Central memory CD8-positive, alpha-beta T cell (primary cell): ENCODE measurements at regions not wholly inside any gene's neighbourhood (a gene's known extent, or its start where the extent isn't known, plus 50 kb on each side); places are given as distances from the start of the nearest gene placed in this dataset.

Source experiments
- ATAC-seq: fragments of 150-1000 bp; cut with Tn5 transposase; replicated peaks from 2 replicates; pipeline ENCODE4 v1.10.0; 2022; ENCODE audit warnings: mild to moderate bottlenecking, moderate FRiP score, moderate number of reproducible peaks; ENCODE audit not compliant: poor library complexity, severe bottlenecking; ENCODE audit errors: extremely low read depth
- DNase-seq, 2 donors: peaks; one replicate each; pipeline ENCODE4 v3.0.0; 2021; ENCODE audit warnings: low spot score in 2 of 2
- H3K27ac Mint-ChIP-seq: one replicate; pipeline ENCODE4 v1.8.0; 2022; ENCODE audit warnings: low read depth, mild to moderate bottlenecking, moderate library complexity, mixed read lengths
- H3K27me3 Mint-ChIP-seq: one replicate; pipeline ENCODE4 v1.8.0; 2022; ENCODE audit warnings: mixed read lengths
- H3K36me3 Mint-ChIP-seq: one replicate; pipeline ENCODE4 v1.8.0; 2022; ENCODE audit warnings: mild to moderate bottlenecking, moderate library complexity, mixed read lengths; ENCODE audit not compliant: insufficient read depth
- H3K4me1 Mint-ChIP-seq: one replicate; pipeline ENCODE4 v1.8.0; 2022; ENCODE audit warnings: mixed read lengths
- H3K4me3 Mint-ChIP-seq: one replicate; pipeline ENCODE4 v1.8.0; 2022; ENCODE audit warnings: mild to moderate bottlenecking, moderate library complexity, mixed read lengths
- H3K9me3 Mint-ChIP-seq: one replicate; pipeline ENCODE4 v1.8.0; 2022; ENCODE audit warnings: mixed read lengths

DNA sequence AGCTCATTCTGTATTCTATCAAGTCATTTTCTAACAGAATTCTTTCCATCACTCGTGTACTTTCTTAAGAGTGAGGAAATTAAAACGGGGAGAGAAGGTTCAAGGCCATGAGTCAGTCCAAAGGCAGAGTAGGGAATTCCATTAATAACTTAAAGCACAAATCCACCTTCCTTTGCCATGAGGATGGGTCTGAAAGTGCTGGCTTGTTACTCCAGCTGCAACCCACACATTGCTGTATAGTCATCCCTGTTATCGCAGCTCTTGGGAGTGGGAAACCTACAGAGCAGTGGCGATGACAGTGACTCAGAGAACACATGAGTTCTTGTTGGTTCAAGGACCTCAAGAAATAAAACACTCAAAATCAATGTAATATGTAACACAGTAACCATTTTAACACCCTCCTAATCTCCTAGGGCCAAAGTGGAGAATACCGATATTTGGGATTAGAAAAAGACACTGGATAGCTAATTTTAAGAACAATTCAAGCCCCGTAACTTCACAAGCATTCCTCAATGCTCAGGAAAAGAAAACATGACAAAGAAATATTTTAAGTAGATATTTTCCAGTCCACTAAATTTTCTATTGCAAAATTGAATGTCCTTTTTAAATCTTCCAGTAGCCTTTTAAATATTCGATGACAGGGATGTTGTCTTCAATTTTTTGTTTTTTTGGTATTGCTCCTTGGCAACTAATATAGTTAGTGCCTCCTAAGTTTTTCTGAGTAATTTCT, 179.9 kb upstream of the THBS1 start:
- DNase-seq (no peak), ATAC-seq (no peak)
- H3K27me3 Mint-ChIP-seq, result peaks cover 36% of the 10 kb centered on the region
- no peak overlapping the region for H3K4me3 Mint-ChIP-seq
- no peaks in the 10 kb centered on the region for H3K9me3 Mint-ChIP-seq
- H3K4me1 Mint-ChIP-seq, result no peaks in the 10 kb centered on the region
- H3K27ac Mint-ChIP-seq, result no peak overlapping the region
- no peaks in the 10 kb centered on the region for H3K36me3 Mint-ChIP-seq

DNA sequence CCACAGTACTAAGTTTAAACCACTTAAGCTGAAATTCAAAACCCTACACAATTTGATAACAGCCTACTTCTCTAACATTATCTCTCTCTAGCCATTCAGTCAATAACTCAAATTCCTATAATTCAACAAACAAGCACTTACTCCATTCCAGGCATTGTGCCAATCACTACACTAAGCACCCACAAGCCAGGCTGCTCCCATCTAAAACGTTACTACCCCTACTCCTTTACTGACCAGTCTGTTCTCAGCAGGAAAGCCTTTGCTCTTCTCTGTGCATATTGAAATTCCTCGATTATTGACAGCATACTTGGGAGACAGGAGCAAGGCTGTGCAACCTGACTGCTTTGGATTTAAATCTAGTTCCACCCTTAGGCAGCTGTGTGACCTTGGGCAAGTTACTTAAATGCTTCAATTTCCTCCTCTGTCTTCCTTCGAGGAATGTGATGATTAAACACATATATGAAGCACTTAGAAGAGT, 177.2 kb upstream of the THBS1 start:
- Mint-ChIP-seq H3K4me1 (no peaks in the 10 kb centered on the region), H3K36me3 (no peaks in the 10 kb centered on the region), H3K27ac (no peak overlapping the region), H3K9me3 (no peaks in the 10 kb centered on the region), H3K27me3 (peaks cover 46% of the 10 kb centered on the region), H3K4me3 (no peak overlapping the region)
- ATAC-seq (no peak), DNase-seq (no peak)

DNA sequence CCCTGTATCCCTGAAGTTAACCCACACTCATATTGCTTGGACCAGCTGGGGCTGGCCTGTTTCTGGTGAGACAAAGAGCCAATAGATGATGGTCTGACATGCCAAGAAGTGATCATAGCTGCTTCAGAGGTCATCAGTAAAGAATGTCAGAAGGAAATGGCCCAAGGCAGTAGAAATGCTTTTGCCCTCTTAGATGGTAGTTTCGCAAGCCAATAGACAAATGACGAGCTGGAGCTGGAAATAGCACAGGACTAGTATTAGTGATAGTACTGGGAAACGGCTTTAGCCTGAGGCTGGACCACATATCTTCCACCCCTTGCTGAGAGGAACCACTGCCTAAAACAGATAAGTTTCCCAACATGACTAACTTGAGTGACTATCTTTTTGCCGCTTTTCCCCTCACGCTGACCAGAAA, 176.1 kb upstream of the THBS1 start:
- no peak for ATAC-seq
- Mint-ChIP-seq H3K4me1 (no peaks in the 10 kb centered on the region), H3K4me3 (no peak overlapping the region), H3K9me3 (no peaks in the 10 kb centered on the region), H3K27ac (no peak overlapping the region), H3K27me3 (peaks cover 46% of the 10 kb centered on the region), H3K36me3 (no peaks in the 10 kb centered on the region)
- DNase-seq, result no peak

DNA sequence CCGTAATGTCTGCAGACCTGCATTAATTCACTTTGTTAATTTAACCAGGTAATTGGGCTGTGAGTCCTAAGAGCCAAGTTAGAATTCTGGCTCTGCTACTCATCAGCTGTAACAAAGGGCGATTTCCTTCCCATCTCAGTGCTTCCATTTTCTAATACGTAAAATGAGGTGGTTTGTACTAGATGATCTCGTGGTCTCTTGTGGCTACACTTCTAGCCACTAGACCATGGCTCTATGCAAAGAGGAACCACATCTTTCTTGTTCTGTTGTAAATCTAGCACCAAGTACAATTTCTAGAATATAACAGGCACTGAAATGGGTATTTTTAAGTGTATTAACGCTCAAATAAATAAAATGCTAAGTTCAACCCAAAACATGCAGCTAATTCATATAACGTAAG, 174.4 kb upstream of the THBS1 start:
- Mint-ChIP-seq H3K4me3 (no peak overlapping the region), H3K27ac (no peak overlapping the region), H3K4me1 (peaks cover 7% of the 10 kb centered on the region), H3K36me3 (no peaks in the 10 kb centered on the region), H3K27me3 (peaks cover 59% of the 10 kb centered on the region), H3K9me3 (no peaks in the 10 kb centered on the region)
- no peak for ATAC-seq
- no peak for DNase-seq

DNA sequence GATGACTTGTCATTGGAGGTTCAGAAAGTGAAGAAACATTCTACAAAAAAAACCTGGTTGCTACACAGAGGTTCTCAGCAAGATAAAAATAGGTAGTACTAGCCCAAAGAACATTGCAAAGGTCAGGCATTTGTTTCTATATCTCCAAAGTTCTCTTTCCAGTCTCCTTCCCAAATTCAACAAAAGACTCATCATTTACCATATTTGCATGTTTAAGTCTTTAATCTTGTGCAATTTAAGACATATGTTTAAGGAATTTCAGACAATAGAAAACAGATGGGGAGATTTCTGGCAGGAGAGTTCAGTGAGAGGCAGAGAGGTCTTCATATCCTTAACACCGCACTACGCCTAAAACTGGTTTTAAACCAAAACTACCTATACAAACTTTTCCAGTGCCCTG, 173.8 kb upstream of the THBS1 start:
- DNase-seq (no peak), ATAC-seq (no peak)
- Mint-ChIP-seq H3K4me1 (peaks cover 14% of the 10 kb centered on the region), H3K27me3 (peaks cover 58% of the 10 kb centered on the region), H3K36me3 (no peaks in the 10 kb centered on the region), H3K9me3 (no peaks in the 10 kb centered on the region), H3K4me3 (no peak overlapping the region), H3K27ac (no peak overlapping the region)

DNA sequence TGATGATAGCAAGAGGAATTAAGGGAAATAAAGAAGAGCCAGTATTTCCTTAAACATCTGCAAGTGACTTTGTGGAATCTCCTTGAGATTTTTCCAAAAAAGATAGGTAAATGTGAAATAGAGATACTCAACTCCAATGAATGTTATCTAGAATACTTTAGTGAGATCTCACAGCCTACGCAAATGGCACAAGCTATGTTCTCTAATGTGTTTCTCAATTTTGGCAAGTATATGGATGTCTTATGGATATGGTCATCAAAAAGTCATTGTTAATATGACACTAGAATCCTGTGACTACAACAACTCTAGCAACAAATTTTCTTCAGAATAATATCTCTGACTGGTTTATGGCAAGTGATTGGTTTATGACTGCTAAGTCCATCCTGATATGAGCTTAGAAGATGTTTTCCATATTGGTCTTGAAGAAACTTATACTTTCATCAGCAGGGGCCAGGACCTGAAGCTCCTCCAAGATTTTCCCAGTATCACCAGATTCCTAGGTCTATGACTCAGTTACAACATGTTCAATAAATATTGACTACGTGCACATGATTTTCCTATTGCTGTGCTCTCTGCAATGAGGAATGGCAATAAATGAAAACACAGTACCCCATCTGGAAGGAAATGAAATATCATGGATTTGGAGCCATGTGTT, 170.9 kb upstream of the THBS1 start:
- H3K27ac Mint-ChIP-seq, result no peak overlapping the region
- ATAC-seq, result no peak

DNA sequence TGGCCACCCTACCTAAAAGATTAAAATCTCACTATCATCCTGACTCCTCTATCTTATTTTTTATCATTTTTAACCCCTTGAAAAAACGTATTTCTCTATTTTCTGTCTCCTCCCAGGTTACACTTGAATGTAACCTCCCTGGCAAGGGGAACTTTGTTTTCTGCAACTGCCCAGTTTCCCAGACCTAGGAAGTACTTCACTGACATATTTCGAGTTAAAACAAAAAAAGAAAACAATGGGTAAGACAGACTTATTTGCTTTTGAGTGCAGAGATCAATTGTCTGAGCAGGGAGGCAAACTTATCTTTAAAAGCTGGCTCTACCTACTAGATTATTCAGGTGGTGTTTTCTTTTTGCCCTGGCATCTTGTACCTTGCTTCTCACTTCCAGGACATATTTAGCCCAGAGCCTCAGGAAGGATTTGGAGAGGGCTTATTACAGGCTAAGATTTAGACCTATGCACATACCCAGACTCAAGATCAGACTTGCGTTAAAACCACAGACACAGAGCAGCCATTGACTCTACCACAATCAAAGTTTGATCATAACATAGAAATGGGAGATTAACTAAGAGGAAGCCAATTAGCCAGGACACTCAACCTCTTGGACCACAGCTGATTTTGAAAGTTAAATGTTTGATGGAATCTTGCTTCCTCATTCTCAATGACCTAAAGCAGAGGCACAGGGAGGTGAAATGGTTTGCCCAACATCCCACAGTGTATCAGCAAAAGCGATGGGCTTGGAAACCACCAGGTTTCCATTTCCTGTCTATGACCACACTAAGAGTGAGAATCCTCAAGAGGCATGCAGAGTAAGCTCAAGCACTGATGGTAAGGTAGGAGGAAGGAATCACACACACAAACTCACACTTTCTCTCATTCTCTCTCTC, 169.5 kb upstream of the THBS1 start:
- no peaks in the 10 kb centered on the region for H3K36me3 Mint-ChIP-seq
- no peak overlapping the region for H3K27ac Mint-ChIP-seq
- no peaks in the 10 kb centered on the region for H3K9me3 Mint-ChIP-seq
- peaks cover 17% of the 10 kb centered on the region for H3K4me1 Mint-ChIP-seq
- H3K27me3 Mint-ChIP-seq, result peaks cover 83% of the 10 kb centered on the region
- no peak overlapping the region for H3K4me3 Mint-ChIP-seq
- no peak for DNase-seq
- peak; percentile 60 for ATAC-seq

More for the DNA sequence above, 170.9 kb upstream of the THBS1 start:
- no peak for DNase-seq
- H3K4me3 Mint-ChIP-seq, result no peak overlapping the region
- H3K36me3 Mint-ChIP-seq, result no peaks in the 10 kb centered on the region
- H3K27me3 Mint-ChIP-seq, result peaks cover 82% of the 10 kb centered on the region
- no peaks in the 10 kb centered on the region for H3K9me3 Mint-ChIP-seq
- H3K4me1 Mint-ChIP-seq, result peaks cover 17% of the 10 kb centered on the region

DNA sequence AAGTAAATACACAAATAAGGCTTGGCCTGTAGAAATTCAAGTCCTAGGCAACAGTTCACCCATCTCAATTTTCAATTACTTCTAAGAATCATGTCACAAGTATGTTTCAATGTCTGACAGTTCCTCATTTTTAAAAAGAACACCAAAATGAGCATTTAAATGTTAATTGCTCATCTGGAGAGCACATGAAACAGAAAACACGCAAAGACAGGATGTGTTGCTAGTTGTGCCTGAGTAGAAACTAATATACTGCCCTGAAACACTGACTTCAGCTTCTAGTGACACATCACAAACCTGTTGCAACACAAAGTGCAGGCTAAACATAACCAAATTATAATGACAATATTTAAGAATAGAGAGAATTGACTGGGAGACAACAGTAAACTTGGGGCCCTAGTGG, 167.3 kb upstream of the THBS1 start:
- no peak overlapping the region for H3K27ac Mint-ChIP-seq
- H3K4me3 Mint-ChIP-seq, result no peak overlapping the region
- no peak for DNase-seq
- peaks cover 17% of the 10 kb centered on the region for H3K4me1 Mint-ChIP-seq
- no peak for ATAC-seq
- peaks cover 82% of the 10 kb centered on the region for H3K27me3 Mint-ChIP-seq
- no peaks in the 10 kb centered on the region for H3K36me3 Mint-ChIP-seq
- H3K9me3 Mint-ChIP-seq, result no peaks in the 10 kb centered on the region

DNA sequence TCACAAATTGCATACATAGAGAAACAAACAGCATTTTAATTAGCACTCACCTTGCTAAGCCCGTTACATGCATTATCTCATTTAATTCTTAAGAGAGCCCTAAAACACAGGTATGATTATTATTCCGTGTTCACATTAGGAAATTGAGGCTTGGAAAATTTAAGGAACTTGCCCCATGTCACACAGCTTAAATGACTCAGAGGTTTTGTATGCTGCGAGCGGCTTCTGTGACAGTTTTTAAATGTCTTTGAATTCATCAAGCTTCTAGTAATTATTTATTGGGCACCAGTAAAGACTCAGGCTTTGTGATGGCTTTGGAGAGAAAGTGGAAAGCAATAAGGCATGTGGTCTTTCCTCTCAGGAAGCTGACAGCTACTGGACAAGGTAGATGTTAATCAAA, 166.7 kb upstream of the THBS1 start:
- H3K27ac Mint-ChIP-seq, result no peak overlapping the region
- H3K27me3 Mint-ChIP-seq, result peaks cover 86% of the 10 kb centered on the region
- no peak overlapping the region for H3K4me3 Mint-ChIP-seq
- H3K9me3 Mint-ChIP-seq, result no peaks in the 10 kb centered on the region
- H3K4me1 Mint-ChIP-seq, result peaks cover 17% of the 10 kb centered on the region
- DNase-seq, result no peak
- no peaks in the 10 kb centered on the region for H3K36me3 Mint-ChIP-seq
- no peak for ATAC-seq

DNA sequence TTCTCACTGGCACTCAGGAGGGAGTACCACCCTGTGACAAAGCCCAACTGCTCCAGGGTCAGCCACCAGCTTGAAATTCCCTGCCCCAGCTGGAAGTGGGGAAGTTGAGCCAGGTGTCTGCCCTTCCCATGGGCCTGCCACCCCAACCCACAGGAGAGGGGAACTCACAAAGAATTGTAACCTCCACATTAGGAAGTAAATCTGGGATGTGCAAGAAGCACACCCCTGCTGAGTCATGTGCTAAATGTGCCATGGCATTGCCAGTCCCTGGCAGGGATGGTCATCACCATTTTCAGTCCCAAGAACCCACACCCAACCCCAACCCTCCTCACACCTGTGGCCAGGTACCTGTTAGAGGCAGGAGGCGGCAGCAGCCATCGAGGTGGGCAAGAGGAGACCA, 165.2 kb upstream of the THBS1 start:
- ATAC-seq, result no peak
- Mint-ChIP-seq H3K9me3 (no peaks in the 10 kb centered on the region), H3K27me3 (peaks cover 90% of the 10 kb centered on the region), H3K27ac (no peak overlapping the region), H3K4me1 (peaks cover 17% of the 10 kb centered on the region), H3K36me3 (no peaks in the 10 kb centered on the region), H3K4me3 (no peak overlapping the region)
- no peak for DNase-seq

DNA sequence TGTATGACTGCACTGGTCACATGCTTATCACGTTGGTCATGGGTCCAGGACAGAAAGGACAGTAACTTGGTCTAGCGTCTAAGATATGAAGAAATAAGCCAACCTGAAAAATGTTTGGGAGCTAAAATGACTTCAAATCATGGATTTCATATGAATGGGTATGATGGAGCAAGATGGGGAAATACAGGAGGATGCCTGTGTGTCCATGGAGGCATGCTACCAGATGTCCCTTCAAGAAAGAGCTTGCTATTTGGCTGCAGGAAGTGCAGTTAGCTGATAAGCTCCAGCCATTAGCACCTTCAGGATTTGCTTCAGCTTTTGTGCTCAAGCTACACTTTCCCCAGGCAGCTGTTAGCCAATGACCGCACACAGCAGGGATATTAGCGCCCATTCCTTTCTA, 164.6 kb upstream of the THBS1 start:
- peaks cover 12% of the 10 kb centered on the region for H3K4me1 Mint-ChIP-seq
- H3K4me3 Mint-ChIP-seq, result no peak overlapping the region
- H3K9me3 Mint-ChIP-seq, result no peaks in the 10 kb centered on the region
- H3K27me3 Mint-ChIP-seq, result peaks cover 85% of the 10 kb centered on the region
- H3K36me3 Mint-ChIP-seq, result no peaks in the 10 kb centered on the region
- ATAC-seq, result no peak
- DNase-seq, result no peak
- no peak overlapping the region for H3K27ac Mint-ChIP-seq

DNA sequence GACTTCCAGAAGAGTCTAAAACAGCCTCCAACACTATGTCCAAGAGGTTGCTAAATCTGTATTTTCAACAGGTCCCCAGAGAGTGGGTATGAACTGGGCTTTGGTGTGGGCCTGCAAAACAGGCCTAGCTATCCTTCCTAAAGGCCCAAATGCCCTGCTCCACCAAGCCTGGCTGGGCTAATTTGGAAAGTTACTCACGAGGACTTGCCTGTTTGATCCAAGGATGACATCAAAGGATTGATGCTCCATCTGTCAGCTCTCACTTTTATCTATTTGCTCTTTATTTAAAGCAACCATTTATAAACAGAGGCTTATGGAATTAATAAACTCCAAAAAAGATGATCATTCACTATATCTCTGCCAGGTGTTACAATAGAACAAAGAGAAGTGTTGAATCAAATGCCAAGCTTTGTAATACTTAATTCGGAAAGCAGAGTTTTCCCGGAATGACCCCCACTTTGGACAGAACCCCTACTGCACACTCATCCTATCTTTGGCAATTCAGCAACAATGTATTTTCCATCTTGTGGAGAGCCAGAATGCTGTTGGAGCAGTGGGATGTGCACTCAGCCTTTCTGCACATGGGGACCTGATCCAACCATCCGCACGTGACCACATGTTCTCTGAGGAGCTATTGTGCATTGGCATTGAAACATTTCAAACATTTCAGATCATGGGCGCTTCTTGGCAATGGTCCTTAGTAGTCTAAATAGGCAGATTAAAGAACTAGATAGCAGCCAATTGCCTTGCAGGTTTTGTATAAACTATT, 163.3 kb upstream of the THBS1 start:
- DNase-seq, result no peak
- peaks cover 75% of the 10 kb centered on the region for H3K27me3 Mint-ChIP-seq
- no peak for ATAC-seq
- H3K36me3 Mint-ChIP-seq, result no peaks in the 10 kb centered on the region
- H3K4me1 Mint-ChIP-seq, result no peaks in the 10 kb centered on the region
- H3K27ac Mint-ChIP-seq, result no peak overlapping the region
- H3K4me3 Mint-ChIP-seq, result no peak overlapping the region
- H3K9me3 Mint-ChIP-seq, result no peaks in the 10 kb centered on the region
